GM12865 (cell line): ENCODE measurements at regions not wholly inside any gene's neighbourhood (a gene's known extent, or its start where the extent isn't known, plus 50 kb on each side); places are given as distances from the start of the nearest gene placed in this dataset.

Source experiments
- DNase-seq: peaks from one replicate; pipeline ENCODE4 v3.0.0; 2010; ENCODE audit warnings: low read depth
- H3K4me3 ChIP-seq: 2 replicates; pipeline ENCODE4 v1.5.1; 2011; ENCODE audit warnings: mild to moderate bottlenecking, low read depth, low read length, control low read depth
- TF ChIP-seq, protein P1 (sequence below): IDR thresholded peaks from 2 replicates; pipeline ENCODE4 v1.5.1; 2011; ENCODE audit warnings: low read length, control low read depth, low read depth, inconsistent platforms; ENCODE audit not compliant: insufficient read depth; ENCODE audit errors: missing control alignments

DNA sequence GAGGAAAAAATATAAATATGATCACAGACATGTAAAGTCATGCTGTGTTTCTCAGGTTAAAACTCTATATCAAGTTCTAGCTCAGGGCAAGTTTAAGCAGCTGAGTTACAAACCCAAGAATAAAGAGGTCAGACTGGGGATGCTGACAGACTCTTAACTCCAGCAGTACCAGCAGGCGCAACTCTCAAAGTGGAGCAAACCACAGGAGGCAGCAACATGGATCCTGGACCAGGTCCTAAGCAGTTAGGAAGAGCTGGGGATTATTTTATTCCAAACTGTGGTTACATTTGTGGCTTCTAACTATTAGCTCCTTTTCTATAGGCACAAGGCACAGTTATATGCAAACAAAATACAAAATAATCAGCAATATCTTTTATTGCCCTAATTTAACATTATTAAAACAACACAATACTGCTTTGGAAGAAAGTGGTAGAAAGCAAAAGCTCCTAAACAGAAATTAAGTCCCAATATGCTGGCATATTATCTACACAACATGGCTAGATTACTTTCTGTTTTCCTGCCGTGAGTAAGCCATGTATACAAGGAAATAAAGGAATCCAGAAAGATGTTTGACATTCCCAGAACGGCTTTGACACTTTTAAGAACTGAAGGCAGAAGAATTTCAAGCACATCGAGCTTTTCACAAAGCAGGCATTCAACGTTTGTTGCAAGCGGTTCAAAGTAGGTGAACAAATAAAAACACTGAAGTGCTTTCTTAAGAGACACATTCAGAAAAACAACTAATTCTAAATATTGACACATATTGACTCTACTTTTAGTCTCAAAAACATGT, 378.8 kb upstream of the ZNF608 start:
- no peak overlapping the region for H3K4me3 ChIP-seq
- TF ChIP-seq, protein P1, sequence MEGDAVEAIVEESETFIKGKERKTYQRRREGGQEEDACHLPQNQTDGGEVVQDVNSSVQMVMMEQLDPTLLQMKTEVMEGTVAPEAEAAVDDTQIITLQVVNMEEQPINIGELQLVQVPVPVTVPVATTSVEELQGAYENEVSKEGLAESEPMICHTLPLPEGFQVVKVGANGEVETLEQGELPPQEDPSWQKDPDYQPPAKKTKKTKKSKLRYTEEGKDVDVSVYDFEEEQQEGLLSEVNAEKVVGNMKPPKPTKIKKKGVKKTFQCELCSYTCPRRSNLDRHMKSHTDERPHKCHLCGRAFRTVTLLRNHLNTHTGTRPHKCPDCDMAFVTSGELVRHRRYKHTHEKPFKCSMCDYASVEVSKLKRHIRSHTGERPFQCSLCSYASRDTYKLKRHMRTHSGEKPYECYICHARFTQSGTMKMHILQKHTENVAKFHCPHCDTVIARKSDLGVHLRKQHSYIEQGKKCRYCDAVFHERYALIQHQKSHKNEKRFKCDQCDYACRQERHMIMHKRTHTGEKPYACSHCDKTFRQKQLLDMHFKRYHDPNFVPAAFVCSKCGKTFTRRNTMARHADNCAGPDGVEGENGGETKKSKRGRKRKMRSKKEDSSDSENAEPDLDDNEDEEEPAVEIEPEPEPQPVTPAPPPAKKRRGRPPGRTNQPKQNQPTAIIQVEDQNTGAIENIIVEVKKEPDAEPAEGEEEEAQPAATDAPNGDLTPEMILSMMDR, result no peak
- DNase-seq, result no peak

GRCh38 chr5:125126050-125126449, 379.6 kb upstream of the ZNF608 start:
- no peak for DNase-seq
- H3K4me3 ChIP-seq, result no peak overlapping the region
- TF ChIP-seq, protein P1, result no peak

DNA sequence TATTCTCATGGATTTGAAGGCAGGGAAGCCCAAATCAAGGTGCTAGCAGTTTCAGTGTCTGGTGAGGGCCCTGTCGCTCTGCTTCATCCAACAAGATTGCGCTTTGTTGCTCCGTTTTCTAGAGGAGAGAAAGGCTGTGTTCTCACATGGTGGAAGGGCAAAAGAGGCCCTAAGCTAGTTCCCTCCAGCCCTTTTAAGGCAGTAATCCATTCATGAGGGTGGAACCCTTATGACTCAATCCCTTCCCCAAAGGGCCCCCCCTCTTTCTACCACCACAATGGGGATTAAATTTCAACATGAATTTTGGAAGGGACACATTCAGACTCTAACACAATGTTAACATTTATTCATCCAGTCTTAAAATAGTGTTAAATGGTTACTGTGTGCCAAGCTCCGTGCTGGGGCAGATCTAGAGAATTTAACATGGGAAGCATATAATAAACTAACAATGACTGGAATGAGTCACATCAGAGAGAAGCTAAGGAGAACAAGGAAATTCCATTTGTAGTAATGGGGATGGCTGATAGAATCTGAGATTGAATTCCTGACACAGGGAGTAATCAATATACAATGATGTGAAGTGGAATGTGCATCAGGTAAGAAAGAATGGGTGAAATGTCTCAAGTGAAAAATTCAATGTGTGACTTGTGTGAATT, 382.8 kb upstream of the ZNF608 start:
- DNase-seq, result no peak
- no peak overlapping the region for H3K4me3 ChIP-seq

DNA sequence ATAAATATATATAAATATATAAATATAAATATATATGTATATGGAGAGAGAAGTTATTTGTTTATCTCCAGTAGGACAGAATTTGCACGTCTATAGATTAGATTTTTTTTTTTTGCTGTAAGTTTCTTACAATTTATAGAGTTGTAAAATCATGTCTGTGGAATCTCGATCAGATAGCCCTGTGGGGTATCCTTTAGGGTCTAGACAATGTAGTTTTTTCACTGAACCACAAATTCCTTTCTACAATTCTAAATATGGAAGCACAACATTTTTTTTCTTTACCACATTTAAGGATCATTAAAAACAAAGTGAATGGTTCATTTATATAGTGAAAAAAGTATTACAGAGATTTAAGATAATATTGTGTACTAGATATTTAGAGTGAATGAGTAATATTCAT, 384.2 kb upstream of the ZNF608 start:
- TF ChIP-seq, protein P1, result no peak
- DNase-seq, result no peak
- H3K4me3 ChIP-seq, result no peak overlapping the region

More for the DNA sequence above, 382.8 kb upstream of the ZNF608 start:
- TF ChIP-seq, protein P1, result no peak

DNA sequence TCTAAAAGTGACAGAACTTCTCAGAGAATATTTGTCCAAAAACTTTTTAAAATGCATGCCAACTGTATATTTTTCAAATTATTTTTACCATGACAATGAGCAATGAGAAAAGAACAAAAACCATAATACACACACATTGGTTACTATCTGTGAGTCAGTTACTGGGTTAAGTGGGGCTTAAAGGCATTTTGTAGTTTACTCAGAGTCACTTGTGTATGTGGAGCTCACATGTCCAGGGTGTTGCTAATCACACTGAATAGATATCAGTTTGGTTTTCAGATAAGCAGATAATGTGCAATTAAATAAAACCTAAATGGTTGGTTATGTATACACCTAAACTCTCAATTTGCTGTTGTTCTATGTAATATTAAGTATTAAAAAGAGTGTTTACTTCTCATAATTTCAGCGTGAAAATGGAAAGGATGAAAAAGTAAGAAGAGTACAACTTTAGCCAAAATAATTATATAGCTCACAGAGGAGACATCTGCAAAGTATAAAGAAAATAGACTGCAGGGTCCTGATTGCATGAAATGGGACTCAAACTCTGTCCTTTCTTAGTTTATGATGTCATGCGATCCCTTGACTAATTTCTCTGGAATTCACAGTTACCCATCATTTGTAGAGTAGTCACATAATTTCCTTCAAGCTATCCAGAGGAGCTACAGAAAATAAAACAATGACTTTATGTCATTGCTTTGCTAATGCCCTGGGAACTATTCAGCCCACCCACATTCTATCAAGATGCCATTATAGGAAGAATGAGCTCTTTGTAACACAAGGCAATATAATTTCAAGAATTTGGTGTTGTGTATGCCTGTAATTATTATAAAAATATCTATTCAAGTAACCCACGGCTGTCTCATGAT, 388.0 kb upstream of the ZNF608 start:
- TF ChIP-seq, protein P1, result no peak
- no peak overlapping the region for H3K4me3 ChIP-seq
- no peak for DNase-seq

- H3K4me3 ChIP-seq, result no peak overlapping the region
- TF ChIP-seq, protein P1, result no peak
- no peak for DNase-seq
These were observed 391.1 kb upstream of the ZNF608 start for GRCh38 chr5:125137535-125137934.
